Adrenal gland (tissue), 5 donors: ENCODE measurements at regions not wholly inside any gene's neighbourhood (a gene's known extent, or its start where the extent isn't known, plus 50 kb on each side); places are given as distances from the start of the nearest gene placed in this dataset.

Experiments used
- CTCF ChIP-seq, 6 experiments: fragments of 450-650 bp in 4 of 6; fragments of 200-600 bp in 2 of 6; sonication (generic) in 1 of 6; IDR thresholded peaks; 1 replicate in 5 of 6; 2 replicates in 1 of 6; pipeline versions ENCODE4 v1.5.1 to v1.8.0; 2016 to 2021; ENCODE audit warnings: antibody characterized with exemption in 6 of 6, mild to moderate bottlenecking in 2 of 6, moderate library complexity in 1 of 6
- POLR2A ChIP-seq, 2 donors: fragments of 450-650 bp; IDR thresholded peaks; one replicate each; pipeline ENCODE4 v1.6.1; 2017; ENCODE audit warnings: antibody characterized with exemption in 2 of 2, mild to moderate bottlenecking in 2 of 2, moderate library complexity in 1 of 2
- donor health status: DM: no; HTN: no; CAD: no.

GRCh38 chr10:109259293-109259692, 664.0 kb downstream of the XPNPEP1 start:
- no peak for TF ChIP-seq CTCF (IDR thresholded peaks at IDR 0.05)
- TF ChIP-seq POLR2A (IDR thresholded peaks at IDR 0.05), result no peak
